ENCODE measurements at regions not wholly inside any gene's neighbourhood (a gene's known extent, or its start where the extent isn't known, plus 50 kb on each side); places are given as distances from the start of the nearest gene placed in this dataset.

- DNase-seq, result no peak
These were observed 239.5 kb downstream of the EFNB2 start for GRCh38 chr13:106295971-106296370.

DNA sequence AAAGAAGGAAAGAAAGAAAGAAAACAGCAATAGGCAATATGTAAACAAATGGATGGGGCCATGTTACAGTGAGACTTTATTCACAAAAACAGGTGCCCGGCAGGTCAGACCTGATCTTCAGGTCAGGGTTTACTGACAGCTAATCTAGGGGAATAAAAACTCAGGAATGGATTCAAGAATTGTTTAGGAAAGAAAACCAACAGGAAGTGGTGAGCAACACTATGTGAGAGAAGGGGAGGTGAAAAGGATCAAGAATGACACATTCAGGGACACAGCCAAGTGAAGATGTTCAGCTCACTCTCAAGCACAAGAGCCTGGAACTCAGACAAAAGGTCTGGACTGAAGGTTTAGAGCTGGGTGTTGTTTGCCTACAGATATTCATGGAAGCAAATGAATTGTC lies 244.5 kb downstream of the EFNB2 start:
- no peak for DNase-seq

- no peak for DNase-seq
These were observed 248.1 kb downstream of the EFNB2 start for GRCh38 chr13:106287351-106287750.

GRCh38 chr13:106286811-106287210 lies 248.7 kb downstream of the EFNB2 start:
- no peak for DNase-seq

GRCh38 chr13:106284358-106284757 lies 251.1 kb downstream of the EFNB2 start:
- DNase-seq, result no peak

DNA sequence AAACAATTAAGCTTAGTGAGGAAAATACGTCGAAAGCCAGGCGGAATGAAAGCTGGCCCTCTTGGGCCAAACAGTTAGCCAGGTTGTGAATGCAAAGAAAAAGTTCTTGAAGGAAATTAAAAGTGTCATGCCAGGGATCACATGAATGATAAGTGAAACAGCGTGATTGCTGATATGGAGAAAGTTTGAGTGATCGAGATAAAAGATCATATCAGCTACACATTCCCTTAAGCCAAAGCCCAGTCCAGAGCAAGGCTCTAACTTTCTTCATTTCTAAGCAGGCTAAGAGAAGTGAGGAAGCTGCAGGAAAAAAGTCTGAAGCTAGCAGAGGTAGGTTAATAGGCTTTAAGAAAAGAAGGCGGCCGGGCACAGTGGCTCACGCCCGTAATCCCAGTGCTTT lies 254.0 kb downstream of the EFNB2 start:
- no peak for DNase-seq

DNA sequence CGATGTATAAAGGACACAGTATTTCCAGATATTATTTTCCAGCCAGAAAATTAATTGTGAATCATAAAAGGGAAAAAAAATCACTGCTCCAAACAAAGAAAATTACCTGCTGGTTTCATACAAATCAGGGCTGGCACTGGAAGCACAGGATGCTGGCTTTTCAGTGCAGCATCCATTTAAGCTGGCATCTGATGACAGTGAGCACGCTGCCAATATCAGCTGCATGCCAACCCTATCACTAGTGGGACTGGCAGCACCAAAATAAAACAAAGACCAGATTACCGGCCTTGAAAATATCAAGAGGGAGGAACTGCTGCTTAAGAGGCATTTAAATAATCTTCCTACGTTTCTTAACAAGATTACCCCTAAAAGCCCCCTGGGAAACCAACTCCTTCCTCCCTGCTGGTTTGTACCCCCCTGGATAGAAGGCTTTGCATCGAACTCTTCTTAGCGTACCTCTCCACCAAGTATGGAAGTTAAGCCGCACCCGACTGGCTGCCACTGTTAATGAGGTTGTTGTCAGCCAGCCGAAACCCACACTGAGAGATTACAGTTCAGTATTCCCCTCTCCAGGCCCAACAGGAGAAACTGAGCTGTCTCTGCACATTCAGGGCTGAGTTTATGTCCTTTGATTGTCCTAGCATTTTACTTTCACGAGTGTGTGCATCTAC lies 257.8 kb downstream of the EFNB2 start:
- no peak for DNase-seq

- no peak for DNase-seq
These were observed 258.6 kb downstream of the EFNB2 start for GRCh38 chr13:106276876-106277275.

- no peak for DNase-seq
These were observed 259.9 kb downstream of the EFNB2 start for GRCh38 chr13:106275446-106276032.

- no peak for DNase-seq
These were observed 260.8 kb downstream of the EFNB2 start for GRCh38 chr13:106274551-106275203.

DNA sequence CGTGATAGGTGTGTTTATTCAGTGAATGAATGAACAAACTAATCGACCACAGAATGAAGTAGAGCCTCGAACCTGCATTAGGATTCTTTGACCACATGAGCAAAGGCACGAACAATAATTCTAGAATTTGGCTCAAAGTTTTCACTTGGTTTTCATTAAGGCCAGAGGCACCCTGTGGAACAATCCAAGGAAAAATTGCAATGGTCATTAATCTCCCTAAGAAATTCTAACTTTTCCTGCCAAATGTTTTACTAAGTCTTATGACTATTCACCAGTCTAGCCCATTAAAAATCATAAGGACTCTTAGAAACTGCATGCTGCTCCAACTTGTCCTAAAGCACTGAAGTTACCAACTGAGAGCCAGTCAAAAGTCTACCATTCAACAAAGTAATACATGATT lies 271.7 kb downstream of the EFNB2 start:
- DNase-seq, result no peak

- no peak for DNase-seq
These were observed 272.6 kb downstream of the EFNB2 start for GRCh38 chr13:106262886-106263285.

GRCh38 chr13:106261450-106261849 lies 274.0 kb downstream of the EFNB2 start:
- no peak for DNase-seq

GRCh38 chr13:106260352-106260751 lies 275.1 kb downstream of the EFNB2 start:
- no peak for DNase-seq

DNA sequence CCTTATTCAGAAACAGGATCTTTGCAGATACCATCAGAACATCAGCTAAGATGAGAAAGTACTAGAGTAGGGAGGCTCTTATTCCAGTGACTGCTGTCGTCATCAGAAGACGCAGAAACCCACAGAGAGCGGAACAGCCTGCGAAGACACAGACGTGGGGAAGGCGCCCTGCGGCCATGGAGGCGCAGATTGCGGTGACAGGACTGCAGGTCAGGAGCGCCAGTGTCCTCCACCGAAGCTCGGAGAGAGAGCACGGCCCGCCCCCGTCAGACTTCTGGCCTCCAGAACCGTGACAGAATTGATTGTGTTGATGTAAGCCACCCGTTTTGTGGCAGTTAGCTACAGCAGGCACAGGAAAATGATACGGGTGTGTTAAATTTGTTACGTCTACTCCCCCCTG lies 275.5 kb downstream of the EFNB2 start:
- no peak for DNase-seq

- no peak for DNase-seq
These were observed 288.7 kb downstream of the EFNB2 start for GRCh38 chr13:106246666-106247188.

DNA sequence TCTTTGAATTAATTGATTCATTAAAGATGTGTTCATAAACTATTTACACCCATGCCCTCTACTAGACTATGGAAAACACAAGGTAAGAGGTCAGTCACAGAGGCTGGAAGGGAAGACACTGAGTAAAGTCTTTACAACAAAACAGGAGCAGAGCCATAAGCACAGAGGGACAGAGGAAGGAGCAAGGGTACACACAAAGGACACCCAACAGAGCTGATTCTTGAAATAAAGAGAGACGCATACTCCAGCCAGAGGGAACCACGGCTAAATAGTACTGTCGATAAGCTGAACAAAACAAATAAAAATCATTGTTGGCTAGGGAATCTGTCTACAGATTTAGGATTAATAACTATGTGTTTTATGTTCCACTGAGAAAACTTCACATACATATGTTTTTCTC lies 289.2 kb downstream of the EFNB2 start:
- DNase-seq, result no peak

DNA sequence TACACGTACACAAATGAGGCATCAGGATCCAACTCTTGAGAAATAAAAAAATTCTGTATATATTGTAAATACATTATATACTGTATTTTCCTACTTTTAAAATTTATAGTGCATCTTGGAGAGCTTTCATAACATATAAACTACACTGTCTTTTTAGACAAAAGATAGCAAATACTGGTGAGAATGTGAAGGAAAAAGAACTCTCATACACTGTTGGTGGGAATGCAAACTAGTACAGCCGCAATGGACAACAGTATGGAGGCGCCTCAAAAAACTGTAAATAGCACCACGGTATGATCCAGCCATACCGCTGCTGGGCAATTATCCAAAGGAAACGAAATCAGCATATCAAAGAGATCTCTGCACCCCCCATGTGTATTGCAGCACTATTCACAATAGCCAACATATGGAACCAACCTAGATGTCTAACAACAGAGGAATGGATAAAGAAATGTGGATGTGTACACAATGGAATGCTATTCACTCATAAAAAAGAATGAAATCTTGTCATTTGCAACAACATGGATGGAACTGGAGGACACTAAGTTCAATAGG lies 292.4 kb downstream of the EFNB2 start:
- DNase-seq, result no peak

DNA sequence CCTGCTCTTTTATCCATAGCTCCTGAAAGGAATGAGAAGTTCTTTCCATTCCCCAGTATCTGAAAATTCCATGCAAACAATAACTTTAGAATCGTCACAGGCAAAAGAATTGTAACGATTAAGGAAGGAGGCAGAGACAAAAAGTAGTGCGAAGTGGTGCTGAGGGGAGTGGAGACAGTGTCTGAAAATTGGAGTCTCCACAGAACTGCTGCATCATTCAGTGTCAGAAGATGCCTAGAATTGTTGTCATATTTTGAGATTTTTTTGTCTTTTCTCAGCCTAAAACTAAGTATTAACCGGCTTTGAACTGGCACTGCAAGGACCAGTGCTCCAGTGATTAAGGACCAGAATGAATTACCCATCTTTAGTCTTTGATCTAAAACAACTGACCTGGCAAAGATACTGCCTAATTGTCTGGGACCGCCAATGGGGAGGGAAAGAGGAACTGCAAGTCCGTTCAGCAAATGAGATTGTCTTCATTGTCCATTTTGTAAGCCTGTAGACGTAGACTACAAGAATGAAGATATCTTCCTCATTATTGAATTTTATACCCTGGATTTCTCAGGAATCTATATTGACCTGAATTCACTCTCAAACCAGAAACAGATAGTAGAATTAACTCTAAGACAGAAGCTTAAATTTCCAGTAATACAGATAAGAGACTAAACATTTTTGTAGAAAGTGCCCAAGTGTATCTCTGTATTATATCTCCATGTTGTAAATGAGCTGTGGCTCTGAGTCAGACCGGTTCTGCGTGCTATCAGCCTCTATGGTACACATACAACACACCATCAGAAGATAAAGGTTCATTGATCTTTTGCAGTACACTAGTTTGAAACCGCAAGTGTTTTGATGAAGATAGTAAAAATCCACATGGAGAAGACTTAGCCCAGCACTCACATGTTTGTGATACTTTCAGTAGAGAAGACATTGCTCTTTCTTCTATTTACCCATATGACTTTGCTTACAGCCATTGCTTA lies 293.2 kb downstream of the EFNB2 start:
- no peak for DNase-seq

- DNase-seq, result no peak
These were observed 296.8 kb downstream of the EFNB2 start for GRCh38 chr13:106238690-106239089.

DNA sequence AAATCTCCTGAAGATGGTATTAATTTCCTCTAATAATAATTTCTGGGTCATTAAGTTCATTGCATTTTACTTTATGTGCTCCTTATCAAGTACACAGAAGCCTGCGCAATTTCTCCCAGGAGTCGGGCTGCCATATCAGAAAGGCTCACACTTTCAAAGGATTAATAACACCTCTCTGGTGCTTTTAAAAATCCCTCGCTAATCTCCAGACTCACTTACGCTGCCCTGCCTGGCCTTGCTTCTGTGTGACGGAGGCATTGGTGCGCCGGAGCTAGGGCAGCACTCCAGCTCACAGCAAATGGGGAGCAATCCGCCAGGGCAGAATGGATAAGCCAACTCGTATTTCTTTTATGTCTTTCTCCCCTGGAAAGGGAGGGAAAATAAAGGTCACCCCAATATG lies 300.8 kb downstream of the EFNB2 start:
- no peak for DNase-seq

- no peak for DNase-seq
These were observed 302.2 kb downstream of the EFNB2 start for GRCh38 chr13:106233134-106233735.
